ENCODE measurements at regions not wholly inside any gene's neighbourhood (a gene's known extent, or its start where the extent isn't known, plus 50 kb on each side); places are given as distances from the start of the nearest gene placed in this dataset.
A peak's percentile ranks its signal among the peaks of the same experiment; 100 is the strongest.
"Not testable (repeated sequence)": the region's sequence is repeated elsewhere in the genome, so short reads cannot be mapped to it uniquely, and the experiment has no call there.

- DNase-seq: peak in 1 of 2 experiments; percentile 39
These were observed 89.0 kb upstream of the NOTCH2NLA start for GRCh38 chr1:146317785-146318184.

- not testable (repeated sequence) for DNase-seq
These were observed 85.8 kb upstream of the NOTCH2NLA start for GRCh38 chr1:146314449-146315246.

GRCh38 chr1:146310579-146310978 is 81.8 kb upstream of the NOTCH2NLA start:
- DNase-seq: not testable (repeated sequence)

GRCh38 chr1:146309427-146309826 is 80.6 kb upstream of the NOTCH2NLA start:
- DNase-seq: not testable (repeated sequence)

GRCh38 chr1:146308892-146309291 is 80.1 kb upstream of the NOTCH2NLA start:
- DNase-seq: not testable (repeated sequence)

- not testable (repeated sequence) for DNase-seq
These were observed 79.3 kb upstream of the NOTCH2NLA start for GRCh38 chr1:146308152-146308551.

GRCh38 chr1:146307632-146308031 is 78.8 kb upstream of the NOTCH2NLA start:
- not testable (repeated sequence) for DNase-seq

- DNase-seq: not testable (repeated sequence)
These were observed 77.8 kb upstream of the NOTCH2NLA start for GRCh38 chr1:146306651-146307050.

GRCh38 chr1:146305442-146305841 is 76.6 kb upstream of the NOTCH2NLA start:
- DNase-seq: not testable (repeated sequence)

- DNase-seq: not testable (repeated sequence)
These were observed 69.7 kb upstream of the NOTCH2NLA start for GRCh38 chr1:146298575-146298897.

GRCh38 chr1:146297781-146298574 is 69.2 kb upstream of the NOTCH2NLA start:
- not testable (repeated sequence) for DNase-seq

GRCh38 chr1:146292940-146293936 is 64.4 kb upstream of the NOTCH2NLA start:
- not testable (repeated sequence) for DNase-seq

GRCh38 chr1:146292424-146292823 is 63.6 kb upstream of the NOTCH2NLA start:
- DNase-seq: not testable (repeated sequence)

GRCh38 chr1:146287881-146288280 is 59.1 kb upstream of the NOTCH2NLA start:
- not testable (repeated sequence) for DNase-seq

GRCh38 chr1:146284760-146285159 is 55.9 kb upstream of the NOTCH2NLA start:
- DNase-seq: not testable (repeated sequence)

- DNase-seq: not testable (repeated sequence)
These were observed 54.7 kb upstream of the NOTCH2NLA start for GRCh38 chr1:146283527-146283880.

- DNase-seq: not testable (repeated sequence)
These were observed 54.1 kb upstream of the NOTCH2NLA start for GRCh38 chr1:146282807-146283526.

- DNase-seq: not testable (repeated sequence)
These were observed 52.7 kb upstream of the NOTCH2NLA start for GRCh38 chr1:146281522-146281921.

GRCh38 chr1:146278758-146279157 is 49.9 kb upstream of the NOTCH2NLA start:
- not testable (repeated sequence) for DNase-seq

All from NCI-H2081 (cell line).